Karpas-422 (cell line): ENCODE measurements at regions not wholly inside any gene's neighbourhood (a gene's known extent, or its start where the extent isn't known, plus 50 kb on each side); places are given as distances from the start of the nearest gene placed in this dataset.

Experiments used
- DNase-seq: peaks from one replicate; pipeline ENCODE4 v3.0.0-alpha.2; 2015
- H2AFZ ChIP-seq: fragments of 200-600 bp; sonication (generic); 2 replicates; pipeline ENCODE4 v1.6.1; 2014; ENCODE audit warnings: antibody characterized with exemption, low read length, mixed read lengths
- H3K27ac ChIP-seq: fragments of 200-600 bp; sonication (generic); 2 replicates; pipeline ENCODE4 v1.5.1; 2014; ENCODE audit warnings: mild to moderate bottlenecking, low read length, moderate library complexity
- H3K27me3 ChIP-seq: fragments of 200-600 bp; sonication (generic); 2 replicates; pipeline ENCODE4 v1.6.1; 2014; ENCODE audit warnings: low read length, mixed read lengths
- H3K36me3 ChIP-seq: fragments of 200-600 bp; sonication (generic); 2 replicates; pipeline ENCODE4 v1.6.1; 2014; ENCODE audit warnings: low read length, mixed read lengths; ENCODE audit not compliant: insufficient read depth
- H3K4me1 ChIP-seq: fragments of 200-600 bp; sonication (generic); 2 replicates; pipeline ENCODE4 v1.6.1; 2014; ENCODE audit warnings: mild to moderate bottlenecking, low read length, mixed read lengths
- H3K4me2 ChIP-seq: fragments of 200-600 bp; sonication (generic); 2 replicates; pipeline ENCODE4 v1.6.1; 2014; ENCODE audit warnings: low read length, low read depth, mild to moderate bottlenecking; ENCODE audit not compliant: poor library complexity, severe bottlenecking
- H3K4me3 ChIP-seq: fragments of 200-600 bp; sonication (generic); 2 replicates; pipeline ENCODE4 v1.5.1; 2014; ENCODE audit warnings: mild to moderate bottlenecking, antibody characterized with exemption, low read length, mixed read lengths
- H3K79me2 ChIP-seq: fragments of 200-600 bp; sonication (generic); 2 replicates; pipeline ENCODE4 v1.6.1; 2014; ENCODE audit warnings: mild to moderate bottlenecking, low read length, mixed read lengths
- H3K9ac ChIP-seq: fragments of 200-600 bp; sonication (generic); 2 replicates; pipeline ENCODE4 v1.6.0; 2014; ENCODE audit warnings: low read length
- H3K9me2 ChIP-seq: fragments of 200-600 bp; sonication (generic), shearing (Covaris generic); replicated peaks from 2 replicates; pipeline ENCODE4 v1.6.0; 2014; ENCODE audit warnings: mild to moderate bottlenecking, low read length, moderate library complexity; ENCODE audit not compliant: insufficient read depth
- H3K9me3 ChIP-seq: fragments of 300-700, 200-600 bp; sonication (generic); 2 replicates; pipeline ENCODE4 v1.6.1; 2014; ENCODE audit warnings: low read length, mixed read lengths
- H4K20me1 ChIP-seq: fragments of 200-600 bp; sonication (generic); 2 replicates; pipeline ENCODE4 v1.6.1; 2014; ENCODE audit warnings: mild to moderate bottlenecking, antibody characterized with exemption, low read length, low read depth; ENCODE audit not compliant: insufficient read depth

GRCh38 chr1:170238704-170239391 is 93.1 kb downstream of the NTMT2 start:
- H2AFZ ChIP-seq, result no peak overlapping the region
- H3K9ac ChIP-seq, result no peak overlapping the region
- no peak for DNase-seq
- no peaks in the 10 kb centered on the region for H3K79me2 ChIP-seq
- H3K36me3 ChIP-seq, result no peaks in the 10 kb centered on the region
- H3K27me3 ChIP-seq, result 0 out of 2 replicates have a peak, but pooled peaks cover 3% of the 10 kb centered on the region
- no peaks in the 10 kb centered on the region for H3K4me1 ChIP-seq
- H3K27ac ChIP-seq, result no peak overlapping the region
- H4K20me1 ChIP-seq, result no peaks in the 10 kb centered on the region
- H3K4me2 ChIP-seq, result no peak overlapping the region
- no peaks in the 10 kb centered on the region for H3K9me3 ChIP-seq
- H3K9me2 ChIP-seq, result no peaks in the 10 kb centered on the region
- H3K4me3 ChIP-seq, result no peak overlapping the region

GRCh38 chr1:170239445-170239844 is 93.7 kb downstream of the NTMT2 start:
- H3K36me3 ChIP-seq, result no peaks in the 10 kb centered on the region
- H3K9ac ChIP-seq, result no peak overlapping the region
- no peaks in the 10 kb centered on the region for H3K9me2 ChIP-seq
- no peak overlapping the region for H3K27ac ChIP-seq
- no peak for DNase-seq
- H3K79me2 ChIP-seq, result no peaks in the 10 kb centered on the region
- H3K9me3 ChIP-seq, result no peaks in the 10 kb centered on the region
- H3K27me3 ChIP-seq, result 0 out of 2 replicates have a peak, but pooled peaks cover 3% of the 10 kb centered on the region
- no peak overlapping the region for H2AFZ ChIP-seq
- no peaks in the 10 kb centered on the region for H3K4me1 ChIP-seq
- no peak overlapping the region for H3K4me2 ChIP-seq
- no peak overlapping the region for H3K4me3 ChIP-seq
- H4K20me1 ChIP-seq, result no peaks in the 10 kb centered on the region

GRCh38 chr1:170240409-170240808 is 94.7 kb downstream of the NTMT2 start:
- H2AFZ ChIP-seq, result no peak overlapping the region
- no peaks in the 10 kb centered on the region for H3K79me2 ChIP-seq
- no peak overlapping the region for H3K4me2 ChIP-seq
- no peaks in the 10 kb centered on the region for H3K36me3 ChIP-seq
- no peaks in the 10 kb centered on the region for H3K4me1 ChIP-seq
- H3K9ac ChIP-seq, result no peak overlapping the region
- 0 out of 2 replicates have a peak, but pooled peaks cover 3% of the 10 kb centered on the region for H3K27me3 ChIP-seq
- H4K20me1 ChIP-seq, result no peaks in the 10 kb centered on the region
- H3K9me3 ChIP-seq, result no peaks in the 10 kb centered on the region
- no peak overlapping the region for H3K4me3 ChIP-seq
- H3K27ac ChIP-seq, result no peak overlapping the region
- DNase-seq, result no peak
- H3K9me2 ChIP-seq, result no peaks in the 10 kb centered on the region

GRCh38 chr1:170241266-170241851 is 95.6 kb downstream of the NTMT2 start:
- no peak overlapping the region for H2AFZ ChIP-seq
- H3K9ac ChIP-seq, result no peak overlapping the region
- H3K9me3 ChIP-seq, result no peaks in the 10 kb centered on the region
- H3K36me3 ChIP-seq, result no peaks in the 10 kb centered on the region
- no peak overlapping the region for H3K27ac ChIP-seq
- no peak overlapping the region for H3K4me2 ChIP-seq
- 0 out of 2 replicates have a peak, but pooled peaks cover 3% of the 10 kb centered on the region for H3K27me3 ChIP-seq
- DNase-seq, result no peak
- H4K20me1 ChIP-seq, result no peaks in the 10 kb centered on the region
- no peaks in the 10 kb centered on the region for H3K4me1 ChIP-seq
- no peaks in the 10 kb centered on the region for H3K9me2 ChIP-seq
- H3K79me2 ChIP-seq, result no peaks in the 10 kb centered on the region
- H3K4me3 ChIP-seq, result no peak overlapping the region

GRCh38 chr1:170247751-170248521 is 102.2 kb downstream of the NTMT2 start:
- Histone ChIP-seq H3K36me3 (no peaks in the 10 kb centered on the region), H3K4me1 (no peaks in the 10 kb centered on the region), H3K4me3 (no peak overlapping the region), H3K27me3 (no peaks in the 10 kb centered on the region), H3K79me2 (no peaks in the 10 kb centered on the region), H3K4me2 (no peak overlapping the region), H2AFZ (no peak overlapping the region), H3K9ac (no peak overlapping the region), H4K20me1 (no peaks in the 10 kb centered on the region), H3K9me2 (no peaks in the 10 kb centered on the region), H3K9me3 (no peaks in the 10 kb centered on the region), H3K27ac (no peak overlapping the region)
- no peak for DNase-seq

GRCh38 chr1:170250531-170251276 is 104.9 kb downstream of the NTMT2 start:
- Histone ChIP-seq H3K27ac (no peak overlapping the region), H3K9ac (no peak overlapping the region), H4K20me1 (no peaks in the 10 kb centered on the region), H3K79me2 (no peaks in the 10 kb centered on the region), H3K4me2 (no peak overlapping the region), H3K4me1 (no peaks in the 10 kb centered on the region), H3K9me3 (no peaks in the 10 kb centered on the region), H3K9me2 (no peaks in the 10 kb centered on the region), H3K27me3 (no peaks in the 10 kb centered on the region), H2AFZ (no peak overlapping the region), H3K36me3 (no peaks in the 10 kb centered on the region), H3K4me3 (no peak overlapping the region)
- no peak for DNase-seq

GRCh38 chr1:170252851-170253579 is 107.3 kb downstream of the NTMT2 start:
- no peak for DNase-seq
- Histone ChIP-seq H3K9me3 (no peaks in the 10 kb centered on the region), H3K4me3 (no peak overlapping the region), H2AFZ (no peak overlapping the region), H3K9ac (no peak overlapping the region), H3K27me3 (no peaks in the 10 kb centered on the region), H4K20me1 (no peaks in the 10 kb centered on the region), H3K9me2 (no peaks in the 10 kb centered on the region), H3K36me3 (no peaks in the 10 kb centered on the region), H3K79me2 (no peaks in the 10 kb centered on the region), H3K4me2 (no peak overlapping the region), H3K27ac (no peak overlapping the region), H3K4me1 (no peaks in the 10 kb centered on the region)
